GM18868 (cell line): ENCODE measurements at regions not wholly inside any gene's neighbourhood (a gene's known extent, or its start where the extent isn't known, plus 50 kb on each side); places are given as distances from the start of the nearest gene placed in this dataset.

Experiments used
- ATAC-seq: cut with Tn5 transposase; IDR thresholded peaks from one replicate; pipeline ENCODE4 v1.9.1; 2021; ENCODE audit warnings: mild to moderate bottlenecking, moderate library complexity; ENCODE audit not compliant: unreplicated experiment

- no peak for ATAC-seq
Observed at GRCh38 chr4:122038896-122039295, 87.0 kb upstream of the TRPC3 start.

- no peak for ATAC-seq
Observed at GRCh38 chr4:122034619-122035018, 82.8 kb upstream of the TRPC3 start.

DNA sequence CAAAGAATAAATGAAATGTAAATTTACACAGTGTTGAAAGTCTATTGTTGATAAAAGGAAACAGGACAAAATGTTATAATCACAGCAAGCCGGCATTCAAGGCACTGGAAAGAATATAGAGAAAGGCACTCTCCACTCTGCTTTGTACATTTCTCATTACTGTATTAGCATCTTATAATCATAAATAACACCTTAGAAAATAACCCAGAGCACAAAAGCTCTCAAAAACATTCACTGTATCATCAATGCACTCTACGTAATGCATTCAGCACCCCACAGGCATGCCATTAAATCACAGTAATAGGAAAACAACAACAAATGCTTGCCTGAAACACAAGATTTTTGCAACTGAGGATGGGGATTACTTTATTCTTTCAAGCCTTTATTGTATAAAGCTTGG, 75.3 kb upstream of the TRPC3 start:
- no peak for ATAC-seq

DNA sequence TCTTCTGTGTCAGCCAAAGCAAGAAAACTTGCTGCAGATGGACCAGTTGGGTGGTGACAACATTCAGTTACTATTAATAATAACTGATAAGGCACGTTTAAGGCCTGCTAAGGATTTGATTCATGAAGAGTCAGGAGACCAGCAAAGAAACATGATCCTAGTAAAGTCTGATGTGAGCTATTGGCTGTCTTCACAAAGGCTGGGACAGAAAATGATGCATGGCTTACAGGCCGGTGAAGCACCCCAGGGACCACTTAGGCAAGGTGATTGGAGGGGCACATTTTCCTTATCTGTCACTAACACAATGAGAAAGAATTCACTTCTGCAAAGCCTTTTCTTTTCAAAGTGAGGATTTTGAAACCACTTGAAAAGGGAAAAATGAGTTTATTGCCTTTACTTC, 65.4 kb upstream of the TRPC3 start:
- no peak for ATAC-seq

- no peak for ATAC-seq
Observed at GRCh38 chr4:122015203-122015602, 63.3 kb upstream of the TRPC3 start.

DNA sequence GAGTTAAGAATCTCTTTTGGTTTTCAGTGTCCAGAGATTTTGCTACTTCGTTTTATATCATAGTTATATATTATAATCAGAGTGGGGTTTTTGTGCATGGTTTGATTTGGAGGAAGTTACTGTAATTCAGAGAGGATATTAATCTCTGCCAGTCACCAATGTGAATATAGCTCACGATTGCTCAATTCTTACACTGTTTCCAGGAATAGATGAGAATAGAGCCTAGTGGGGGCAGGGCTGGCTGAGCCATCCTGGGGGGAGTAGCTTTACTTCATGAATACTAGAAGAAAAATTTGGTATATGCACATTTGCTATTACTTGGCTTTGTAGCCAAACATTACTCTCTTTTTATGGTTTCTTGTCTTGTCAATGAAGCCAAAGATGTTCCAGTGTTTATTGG, 60.9 kb upstream of the TRPC3 start:
- ATAC-seq: no peak

DNA sequence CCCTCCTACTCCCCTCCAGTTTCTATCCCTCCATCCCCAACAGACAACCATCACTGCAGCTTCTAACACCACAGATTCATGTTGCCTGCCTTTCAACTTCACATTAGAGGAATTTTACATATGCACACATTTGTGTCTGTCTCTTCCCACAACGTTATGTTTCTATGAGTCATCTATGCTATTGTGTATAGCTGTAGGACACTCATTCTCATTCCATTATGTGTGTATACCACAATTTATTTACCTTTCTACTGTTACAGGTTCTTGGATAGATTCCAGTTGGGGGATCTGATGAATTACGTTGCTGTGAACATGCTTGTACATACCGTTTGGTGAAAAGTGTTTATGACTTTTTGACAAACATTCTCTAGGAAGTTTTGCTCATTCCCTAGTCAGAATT, 58.8 kb upstream of the TRPC3 start:
- ATAC-seq: no peak

DNA sequence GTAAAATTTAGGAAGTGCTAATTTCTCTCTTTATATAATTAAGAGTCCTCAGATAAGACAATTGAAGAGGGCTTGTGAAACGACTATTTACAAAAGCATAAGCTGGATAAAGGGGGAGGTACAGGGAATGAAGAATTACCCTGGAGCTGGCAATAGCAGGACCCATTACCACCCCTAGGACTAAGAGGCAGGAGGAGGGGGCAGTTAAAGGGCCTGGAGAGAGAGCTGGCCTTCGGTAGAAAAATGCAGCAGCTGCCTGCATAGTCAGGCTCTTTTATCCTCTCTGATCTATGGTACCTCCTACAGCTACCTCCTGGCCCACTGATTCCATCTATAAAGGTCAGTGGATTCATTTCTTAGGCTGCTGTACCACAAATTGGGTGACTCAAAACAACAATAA, 57.7 kb upstream of the TRPC3 start:
- no peak for ATAC-seq

DNA sequence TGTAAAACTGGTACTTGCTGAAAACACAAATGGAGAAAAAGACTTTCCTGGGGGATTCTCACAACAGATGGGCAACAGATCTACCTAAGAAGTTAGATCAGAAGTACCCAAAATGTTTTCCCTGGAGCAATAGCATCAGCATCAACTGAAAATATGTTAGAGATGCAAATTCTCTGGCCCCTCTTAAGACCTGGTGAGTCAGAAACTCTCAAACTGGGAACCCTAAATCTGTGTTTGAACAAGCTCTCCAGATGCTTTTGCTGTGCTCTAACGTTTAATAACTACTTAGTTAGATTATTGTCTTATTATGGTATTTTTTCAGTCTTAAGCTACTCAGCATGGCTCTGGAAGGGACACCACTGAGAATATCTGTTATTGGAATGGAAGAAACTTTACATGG, 55.2 kb upstream of the TRPC3 start:
- ATAC-seq: no peak

DNA sequence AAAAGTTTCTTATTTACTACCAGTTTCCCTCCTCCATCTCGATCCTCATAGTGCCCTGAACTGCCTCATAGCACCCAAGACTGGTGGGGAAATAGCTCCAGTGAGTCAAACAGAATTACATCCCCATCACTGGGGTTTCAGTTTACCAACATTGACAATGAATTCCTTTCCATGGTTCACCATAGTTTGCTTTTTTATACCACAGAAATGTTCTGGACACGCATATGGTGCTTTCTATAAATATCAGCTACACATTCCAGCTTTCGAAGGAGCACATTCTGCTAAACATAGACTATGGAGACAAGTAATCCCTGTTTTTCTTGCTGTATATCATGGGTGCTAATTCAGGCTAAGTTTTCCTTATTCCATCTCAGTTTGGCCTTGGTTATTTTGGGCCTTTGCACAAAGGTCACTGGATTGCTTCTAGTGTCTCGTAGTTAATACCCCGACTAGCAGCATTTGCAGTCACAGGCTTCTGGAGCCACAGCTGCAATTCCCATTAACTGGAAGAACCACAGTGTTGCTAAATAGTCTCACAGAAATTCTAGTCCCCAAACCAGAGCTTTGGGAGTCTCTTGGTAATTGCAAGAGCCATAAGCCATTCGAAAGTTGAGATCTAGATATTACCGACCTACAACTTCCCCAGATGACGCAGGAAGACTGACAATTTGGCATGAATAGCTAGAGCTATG, 53.4 kb upstream of the TRPC3 start:
- no peak for ATAC-seq

GRCh38 chr4:122003335-122003734, 51.5 kb upstream of the TRPC3 start:
- peak; percentile 84 for ATAC-seq
